ENCODE measurements at regions not wholly inside any gene's neighbourhood (a gene's known extent, or its start where the extent isn't known, plus 50 kb on each side); places are given as distances from the start of the nearest gene placed in this dataset.

DNA sequence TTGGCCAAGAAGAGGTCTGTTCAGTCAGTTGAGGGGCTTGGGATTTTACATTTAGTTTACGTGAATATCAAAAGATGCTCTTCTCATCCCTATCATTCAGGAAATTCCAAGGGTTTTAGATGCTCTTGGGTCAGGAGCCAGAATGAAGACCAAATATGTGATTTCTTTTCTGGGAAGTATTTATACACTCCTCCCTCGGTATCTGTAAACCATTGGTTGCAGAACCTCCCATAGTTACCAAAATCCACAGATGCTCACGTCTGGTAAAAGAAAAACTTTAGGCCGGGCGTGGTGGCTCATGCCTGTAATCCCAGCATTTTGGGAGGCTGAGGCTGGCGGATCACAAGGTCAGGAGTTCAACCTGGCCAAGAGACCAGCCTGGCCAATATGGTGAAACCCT is 75.9 kb downstream of the TNFAIP2 start:
- peak; percentile 62 for DNase-seq (ENCODE audit: low read depth)
- TF ChIP-seq, protein P1, sequence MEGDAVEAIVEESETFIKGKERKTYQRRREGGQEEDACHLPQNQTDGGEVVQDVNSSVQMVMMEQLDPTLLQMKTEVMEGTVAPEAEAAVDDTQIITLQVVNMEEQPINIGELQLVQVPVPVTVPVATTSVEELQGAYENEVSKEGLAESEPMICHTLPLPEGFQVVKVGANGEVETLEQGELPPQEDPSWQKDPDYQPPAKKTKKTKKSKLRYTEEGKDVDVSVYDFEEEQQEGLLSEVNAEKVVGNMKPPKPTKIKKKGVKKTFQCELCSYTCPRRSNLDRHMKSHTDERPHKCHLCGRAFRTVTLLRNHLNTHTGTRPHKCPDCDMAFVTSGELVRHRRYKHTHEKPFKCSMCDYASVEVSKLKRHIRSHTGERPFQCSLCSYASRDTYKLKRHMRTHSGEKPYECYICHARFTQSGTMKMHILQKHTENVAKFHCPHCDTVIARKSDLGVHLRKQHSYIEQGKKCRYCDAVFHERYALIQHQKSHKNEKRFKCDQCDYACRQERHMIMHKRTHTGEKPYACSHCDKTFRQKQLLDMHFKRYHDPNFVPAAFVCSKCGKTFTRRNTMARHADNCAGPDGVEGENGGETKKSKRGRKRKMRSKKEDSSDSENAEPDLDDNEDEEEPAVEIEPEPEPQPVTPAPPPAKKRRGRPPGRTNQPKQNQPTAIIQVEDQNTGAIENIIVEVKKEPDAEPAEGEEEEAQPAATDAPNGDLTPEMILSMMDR (IDR thresholded peaks at IDR 0.05; ENCODE audit: low read length, missing control alignments): no peak
- no peak overlapping the region for H3K4me3 ChIP-seq (replicated peaks; ENCODE audit: low read depth, low read length)

- no peak overlapping the region for H3K4me3 ChIP-seq (replicated peaks; ENCODE audit: low read depth, low read length)
- no peak for DNase-seq (ENCODE audit: low read depth)
- TF ChIP-seq, protein P1 (IDR thresholded peaks at IDR 0.05; ENCODE audit: low read length, missing control alignments): no peak
These were observed 78.5 kb downstream of the TNFAIP2 start for GRCh38 chr14:103201801-103202200.

DNA sequence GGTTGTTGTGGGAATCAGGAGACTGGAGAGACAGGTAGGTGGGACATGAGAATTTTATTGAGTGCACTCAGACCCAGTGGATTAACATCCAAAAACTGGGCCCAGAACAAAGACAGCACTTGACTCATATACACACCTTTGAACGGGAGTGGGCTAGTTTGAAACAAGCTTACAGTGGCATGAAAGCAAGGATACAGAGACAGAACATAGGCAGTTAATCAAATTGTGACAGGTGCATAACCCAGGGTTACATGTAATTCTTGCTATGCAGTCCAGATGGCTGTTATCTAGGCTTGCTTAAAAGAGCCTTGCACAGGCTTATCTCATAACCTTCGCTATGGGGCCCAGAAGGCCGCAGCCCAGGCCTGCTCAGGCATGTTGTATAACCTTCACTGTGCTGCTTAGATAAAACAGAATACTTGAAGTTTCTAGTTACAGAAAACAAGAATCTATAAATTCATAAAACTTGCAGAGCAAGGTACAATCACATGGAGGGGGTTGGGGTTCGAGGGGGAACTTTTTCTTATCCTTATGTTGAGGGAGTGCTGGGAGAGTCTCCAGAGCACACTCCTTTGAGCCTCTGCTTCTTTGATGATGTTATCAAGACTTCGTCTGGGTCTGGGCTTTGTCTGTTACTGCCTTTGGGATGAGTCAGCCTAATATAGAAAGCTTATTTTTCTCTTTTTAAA is 81.7 kb downstream of the TNFAIP2 start:
- no peak overlapping the region for H3K4me3 ChIP-seq (replicated peaks; ENCODE audit: low read depth, low read length)
- DNase-seq (ENCODE audit: low read depth): peak; percentile 25
- TF ChIP-seq, protein P1 (IDR thresholded peaks at IDR 0.05; ENCODE audit: low read length, missing control alignments): no peak

DNA sequence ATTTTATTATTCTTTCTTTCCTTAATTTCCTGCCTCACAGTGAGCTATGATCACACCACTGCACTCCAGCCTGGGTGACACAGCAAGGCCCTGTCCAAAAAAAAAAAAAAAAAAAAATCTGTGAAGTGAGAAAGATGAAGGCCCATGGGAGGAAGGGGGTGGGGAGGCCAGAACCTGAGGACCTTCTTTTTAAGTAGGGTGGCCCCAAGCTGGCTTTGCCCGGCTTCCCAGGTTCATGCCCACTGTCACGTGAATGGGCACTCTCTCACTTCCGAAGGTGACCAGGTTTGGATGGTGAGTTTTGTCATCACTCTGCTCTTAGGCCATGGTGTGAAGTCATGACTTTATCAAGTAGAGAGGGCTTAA is 82.3 kb downstream of the TNFAIP2 start:
- no peak overlapping the region for H3K4me3 ChIP-seq (replicated peaks; ENCODE audit: low read depth, low read length)
- no peak for DNase-seq (ENCODE audit: low read depth)
- TF ChIP-seq, protein P1 (IDR thresholded peaks at IDR 0.05; ENCODE audit: low read length, missing control alignments): no peak

GRCh38 chr14:103206023-103206481 is 82.8 kb downstream of the TNFAIP2 start:
- DNase-seq (ENCODE audit: low read depth): no peak
- TF ChIP-seq, protein P1 (IDR thresholded peaks at IDR 0.05; ENCODE audit: low read length, missing control alignments): no peak
- H3K4me3 ChIP-seq (replicated peaks; ENCODE audit: low read depth, low read length): no peak overlapping the region

DNA sequence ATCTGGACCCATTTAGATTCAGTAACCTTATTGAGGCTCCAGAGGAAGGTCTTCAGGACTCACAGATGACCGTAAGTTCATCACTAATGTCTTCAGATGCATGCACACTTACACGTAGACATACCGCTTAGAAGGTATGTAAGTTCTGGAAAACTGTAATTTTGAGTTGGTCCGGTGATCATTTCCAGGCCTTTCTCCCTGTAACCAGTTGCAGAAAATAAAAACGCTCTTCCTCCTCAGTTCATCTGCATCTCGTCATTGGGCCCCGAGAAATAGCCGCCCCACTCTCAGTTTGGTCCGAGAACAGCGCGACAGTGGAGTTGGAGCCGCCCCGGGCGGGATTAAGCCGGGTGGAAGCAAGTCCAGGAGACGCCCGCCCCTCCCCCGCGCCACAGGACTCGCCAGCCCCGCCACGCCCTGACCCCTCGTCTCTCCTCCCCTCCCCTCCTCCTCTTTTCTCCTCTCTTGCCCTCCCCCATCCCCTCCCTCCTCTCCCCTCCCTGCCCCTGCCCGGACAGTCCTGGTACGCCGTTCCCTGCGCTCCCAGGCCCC is 83.7 kb downstream of the TNFAIP2 start:
- H3K4me3 ChIP-seq (replicated peaks; ENCODE audit: low read depth, low read length): peak overlapping the region; percentile 34
- TF ChIP-seq, protein P1 (IDR thresholded peaks at IDR 0.05; ENCODE audit: low read length, missing control alignments): no peak
- peak; percentile 14 for DNase-seq (ENCODE audit: low read depth)

Measured in fibroblast of pulmonary artery (primary cell).